ENCODE measurements at regions not wholly inside any gene's neighbourhood (a gene's known extent, or its start where the extent isn't known, plus 50 kb on each side); places are given as distances from the start of the nearest gene placed in this dataset.

DNA sequence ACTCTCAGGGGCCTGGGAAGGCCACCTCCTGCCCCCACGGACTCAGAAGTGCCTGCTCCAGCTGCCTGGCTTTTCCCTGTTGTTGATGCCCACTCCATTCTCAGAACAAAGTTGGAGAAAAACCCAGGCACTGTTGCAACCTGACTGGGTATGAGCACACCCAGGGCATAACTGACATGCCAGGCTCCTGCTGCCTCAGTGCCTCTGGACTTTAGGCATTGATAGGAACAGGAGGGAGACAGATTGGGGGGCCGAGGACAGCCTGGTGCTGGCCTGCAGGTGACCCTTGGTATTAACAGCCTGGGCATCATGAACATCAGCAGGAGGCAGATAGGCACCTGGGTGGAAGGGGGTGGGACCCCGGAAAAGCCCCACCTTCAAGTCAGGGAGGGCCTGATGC lies 685.9 kb upstream of the CDH10 start:
- TF ChIP-seq, protein P1, sequence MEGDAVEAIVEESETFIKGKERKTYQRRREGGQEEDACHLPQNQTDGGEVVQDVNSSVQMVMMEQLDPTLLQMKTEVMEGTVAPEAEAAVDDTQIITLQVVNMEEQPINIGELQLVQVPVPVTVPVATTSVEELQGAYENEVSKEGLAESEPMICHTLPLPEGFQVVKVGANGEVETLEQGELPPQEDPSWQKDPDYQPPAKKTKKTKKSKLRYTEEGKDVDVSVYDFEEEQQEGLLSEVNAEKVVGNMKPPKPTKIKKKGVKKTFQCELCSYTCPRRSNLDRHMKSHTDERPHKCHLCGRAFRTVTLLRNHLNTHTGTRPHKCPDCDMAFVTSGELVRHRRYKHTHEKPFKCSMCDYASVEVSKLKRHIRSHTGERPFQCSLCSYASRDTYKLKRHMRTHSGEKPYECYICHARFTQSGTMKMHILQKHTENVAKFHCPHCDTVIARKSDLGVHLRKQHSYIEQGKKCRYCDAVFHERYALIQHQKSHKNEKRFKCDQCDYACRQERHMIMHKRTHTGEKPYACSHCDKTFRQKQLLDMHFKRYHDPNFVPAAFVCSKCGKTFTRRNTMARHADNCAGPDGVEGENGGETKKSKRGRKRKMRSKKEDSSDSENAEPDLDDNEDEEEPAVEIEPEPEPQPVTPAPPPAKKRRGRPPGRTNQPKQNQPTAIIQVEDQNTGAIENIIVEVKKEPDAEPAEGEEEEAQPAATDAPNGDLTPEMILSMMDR (conservative IDR thresholded peaks at IDR 0.05; ENCODE audit: low read depth, low read length), result no peak
- no peak for TF ChIP-seq EZH2 (IDR thresholded peaks at IDR 0.05; ENCODE audit: low read length, unreplicated experiment)
